ENCODE measurements at regions not wholly inside any gene's neighbourhood (a gene's known extent, or its start where the extent isn't known, plus 50 kb on each side); places are given as distances from the start of the nearest gene placed in this dataset.

DNA sequence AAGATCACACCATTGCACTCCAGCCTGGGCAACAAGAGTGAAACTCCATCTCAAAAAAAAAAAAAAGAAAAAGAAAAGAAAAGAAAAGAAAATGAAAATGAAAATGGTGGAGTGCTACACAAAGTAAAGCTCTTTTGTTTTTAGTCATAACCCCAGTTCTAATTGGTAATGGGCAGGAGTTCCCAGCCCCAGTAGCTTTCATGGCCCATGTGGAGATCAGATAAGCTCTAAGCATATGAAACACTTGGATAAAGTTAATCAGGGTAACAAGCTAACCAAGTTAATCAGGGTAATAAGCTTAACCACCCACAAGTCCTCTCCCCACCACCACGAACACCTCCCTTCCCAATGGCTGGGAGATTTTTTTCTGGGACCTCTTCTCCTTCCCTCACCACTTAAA lies 240.8 kb downstream of the BCL11A start (continued):
- TF ChIP-seq, protein P1, sequence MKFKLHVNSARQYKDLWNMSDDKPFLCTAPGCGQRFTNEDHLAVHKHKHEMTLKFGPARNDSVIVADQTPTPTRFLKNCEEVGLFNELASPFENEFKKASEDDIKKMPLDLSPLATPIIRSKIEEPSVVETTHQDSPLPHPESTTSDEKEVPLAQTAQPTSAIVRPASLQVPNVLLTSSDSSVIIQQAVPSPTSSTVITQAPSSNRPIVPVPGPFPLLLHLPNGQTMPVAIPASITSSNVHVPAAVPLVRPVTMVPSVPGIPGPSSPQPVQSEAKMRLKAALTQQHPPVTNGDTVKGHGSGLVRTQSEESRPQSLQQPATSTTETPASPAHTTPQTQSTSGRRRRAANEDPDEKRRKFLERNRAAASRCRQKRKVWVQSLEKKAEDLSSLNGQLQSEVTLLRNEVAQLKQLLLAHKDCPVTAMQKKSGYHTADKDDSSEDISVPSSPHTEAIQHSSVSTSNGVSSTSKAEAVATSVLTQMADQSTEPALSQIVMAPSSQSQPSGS (IDR thresholded peaks at IDR 0.05; ENCODE audit: low read length), result no peak
- TF ChIP-seq YY1 (IDR thresholded peaks at IDR 0.05; ENCODE audit: low read depth, low read length) (no peak), EGR1 (IDR thresholded peaks at IDR 0.05; ENCODE audit: borderline replicate concordance, low read depth, low read length) (no peak), RXRA (IDR thresholded peaks at IDR 0.05; ENCODE audit: insufficient read depth, low read depth, low read length) (no peak), GTF2F1 (IDR thresholded peaks at IDR 0.05; ENCODE audit: borderline replicate concordance, low read depth, low read length) (no peak), RBBP5 (IDR thresholded peaks at IDR 0.05; ENCODE audit: borderline replicate concordance, low read depth, low read length) (no peak)
